MCF 10A (cell line): ENCODE measurements at regions not wholly inside any gene's neighbourhood (a gene's known extent, or its start where the extent isn't known, plus 50 kb on each side); places are given as distances from the start of the nearest gene placed in this dataset.
A peak's percentile ranks its signal among the peaks of the same experiment; 100 is the strongest.

Experiments
- BruUV-seq: library from RNA; stranded (reverse); fragments of 400-500 nt; replicated peaks from 2 replicates; lab custom pipeline; 2021; lab: Mats Ljungman, UMichigan
- CTCF ChIA-PET: fragments of 300-600 bp; sonication (Branson Sonifier 250); formaldehyde crosslinking; extraction: SDS; loops from one replicate; lab custom pipeline; 2021; ENCODE audit warnings: antibody characterized with exemption, inconsistent platforms; lab: Yijun Ruan, JAX
- POLR2A ChIA-PET: fragments of 300-600, 350-650 bp; sonication (Branson Sonifier 250); formaldehyde crosslinking; extraction: SDS; loops from one replicate; lab custom pipeline; 2020; ENCODE audit warnings: antibody characterized with exemption, inconsistent platforms; lab: Yijun Ruan, JAX
- DNase-seq: peaks from one replicate; pipeline ENCODE4 v3.0.0-alpha.2; 2018; ENCODE audit not compliant: unreplicated experiment
- H3K27ac Mint-ChIP-seq: one replicate; pipeline ENCODE4 v1.8.0; 2022; ENCODE audit warnings: mild to moderate bottlenecking, low read depth, mixed read lengths; ENCODE audit not compliant: unreplicated experiment
- H3K27me3 Mint-ChIP-seq: one replicate; pipeline ENCODE4 v1.8.0; 2022; ENCODE audit warnings: mixed read lengths; ENCODE audit not compliant: insufficient read depth, unreplicated experiment
- H3K36me3 Mint-ChIP-seq: one replicate; pipeline ENCODE4 v1.8.0; 2022; ENCODE audit warnings: mild to moderate bottlenecking, moderate library complexity, mixed read lengths; ENCODE audit not compliant: insufficient read depth, unreplicated experiment
- H3K4me1 Mint-ChIP-seq: one replicate; pipeline ENCODE4 v1.8.0; 2022; ENCODE audit warnings: mixed read lengths; ENCODE audit not compliant: insufficient read depth, unreplicated experiment
- H3K4me3 Mint-ChIP-seq: one replicate; pipeline ENCODE4 v1.8.0; 2022; ENCODE audit warnings: mild to moderate bottlenecking, moderate library complexity, mixed read lengths; ENCODE audit not compliant: unreplicated experiment
- H3K9me3 Mint-ChIP-seq: one replicate; pipeline ENCODE4 v1.8.0; 2022; ENCODE audit warnings: mixed read lengths; ENCODE audit not compliant: unreplicated experiment
- intact Hi-C: fragments of 100-400 bp; cut with micrococcal nuclease; formaldehyde crosslinking; loops from 2 replicates; pipeline ENCODE4 v1.14.1; 2022
- TF ChIP-seq, protein P1 (sequence below): fragments of 200-600 bp; IDR thresholded peaks from one replicate; pipeline ENCODE4 v1.8.0; 2022; ENCODE audit warnings: antibody characterized with exemption, mild to moderate bottlenecking; ENCODE audit not compliant: unreplicated experiment

DNA sequence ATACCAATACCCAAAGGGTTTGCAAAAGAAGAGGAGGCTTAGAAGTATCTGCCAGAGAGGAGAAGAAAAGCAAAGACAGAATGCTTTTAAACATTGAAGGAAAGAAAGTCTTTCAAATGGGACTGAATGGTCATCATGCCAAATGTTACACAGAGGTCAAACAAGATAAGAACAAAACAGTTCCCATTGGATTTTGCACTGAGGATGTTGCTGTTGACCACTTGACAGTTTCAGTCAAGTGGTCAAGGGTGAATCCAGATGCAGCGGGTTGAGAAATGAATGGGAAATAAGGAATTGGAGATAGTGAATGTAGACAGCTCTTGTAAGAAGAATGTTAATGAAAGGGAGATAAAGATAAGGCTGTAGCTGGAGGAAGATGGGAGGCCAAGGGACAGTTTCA, 64.8 kb upstream of the FGG start:
- ChIA-PET POLR2A (interaction anchor here (0.6 kb wide), 1 partner anchor 101 kb away, joined by 4 read pairs; no protein-coding TSS in a partner anchor), CTCF (no interaction called here)
- TF ChIP-seq, protein P1, sequence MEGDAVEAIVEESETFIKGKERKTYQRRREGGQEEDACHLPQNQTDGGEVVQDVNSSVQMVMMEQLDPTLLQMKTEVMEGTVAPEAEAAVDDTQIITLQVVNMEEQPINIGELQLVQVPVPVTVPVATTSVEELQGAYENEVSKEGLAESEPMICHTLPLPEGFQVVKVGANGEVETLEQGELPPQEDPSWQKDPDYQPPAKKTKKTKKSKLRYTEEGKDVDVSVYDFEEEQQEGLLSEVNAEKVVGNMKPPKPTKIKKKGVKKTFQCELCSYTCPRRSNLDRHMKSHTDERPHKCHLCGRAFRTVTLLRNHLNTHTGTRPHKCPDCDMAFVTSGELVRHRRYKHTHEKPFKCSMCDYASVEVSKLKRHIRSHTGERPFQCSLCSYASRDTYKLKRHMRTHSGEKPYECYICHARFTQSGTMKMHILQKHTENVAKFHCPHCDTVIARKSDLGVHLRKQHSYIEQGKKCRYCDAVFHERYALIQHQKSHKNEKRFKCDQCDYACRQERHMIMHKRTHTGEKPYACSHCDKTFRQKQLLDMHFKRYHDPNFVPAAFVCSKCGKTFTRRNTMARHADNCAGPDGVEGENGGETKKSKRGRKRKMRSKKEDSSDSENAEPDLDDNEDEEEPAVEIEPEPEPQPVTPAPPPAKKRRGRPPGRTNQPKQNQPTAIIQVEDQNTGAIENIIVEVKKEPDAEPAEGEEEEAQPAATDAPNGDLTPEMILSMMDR = no peak
- peaks cover 8% of the 10 kb centered on the region for H3K9me3 Mint-ChIP-seq
- no peak overlapping the region for H3K4me3 Mint-ChIP-seq
- H3K4me1 Mint-ChIP-seq = no peaks in the 10 kb centered on the region
- no peaks in the 10 kb centered on the region for H3K27me3 Mint-ChIP-seq
- H3K27ac Mint-ChIP-seq = no peak overlapping the region
- no peaks in the 10 kb centered on the region for H3K36me3 Mint-ChIP-seq
- no peak for DNase-seq
- intact Hi-C loops = no loop called here
- BruUV-seq = no TSS peak

DNA sequence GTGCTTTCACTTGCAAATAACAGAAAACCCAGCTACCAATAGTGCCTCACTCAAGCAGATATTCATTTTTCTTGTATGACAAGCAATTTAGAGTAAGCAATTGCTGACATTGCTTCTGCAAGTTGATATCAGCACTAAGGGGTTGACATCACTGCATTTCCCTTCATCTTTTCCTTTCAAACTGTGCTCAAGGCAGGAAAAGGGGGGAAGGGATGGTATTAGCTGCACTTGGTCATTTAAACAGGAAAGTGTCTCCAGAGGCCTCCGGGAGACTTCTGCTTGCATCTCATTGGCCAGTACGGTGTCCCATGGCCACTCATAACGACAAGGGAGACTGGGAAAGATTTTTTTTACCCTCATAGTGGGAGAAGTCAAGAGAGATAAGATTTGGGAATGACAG, 65.5 kb upstream of the FGG start:
- H3K4me1 Mint-ChIP-seq = no peaks in the 10 kb centered on the region
- TF ChIP-seq, protein P1 = no peak
- ChIA-PET CTCF (interaction anchor here (0.6 kb wide), 1 partner anchor 9 kb away, joined by 3 read pairs; no protein-coding TSS in a partner anchor), POLR2A (no interaction called here)
- H3K36me3 Mint-ChIP-seq = no peaks in the 10 kb centered on the region
- H3K9me3 Mint-ChIP-seq = peaks cover 10% of the 10 kb centered on the region
- no peak for DNase-seq
- no peak overlapping the region for H3K27ac Mint-ChIP-seq
- intact Hi-C loops = no loop called here
- no peak overlapping the region for H3K4me3 Mint-ChIP-seq
- no TSS peak for BruUV-seq
- no peaks in the 10 kb centered on the region for H3K27me3 Mint-ChIP-seq

DNA sequence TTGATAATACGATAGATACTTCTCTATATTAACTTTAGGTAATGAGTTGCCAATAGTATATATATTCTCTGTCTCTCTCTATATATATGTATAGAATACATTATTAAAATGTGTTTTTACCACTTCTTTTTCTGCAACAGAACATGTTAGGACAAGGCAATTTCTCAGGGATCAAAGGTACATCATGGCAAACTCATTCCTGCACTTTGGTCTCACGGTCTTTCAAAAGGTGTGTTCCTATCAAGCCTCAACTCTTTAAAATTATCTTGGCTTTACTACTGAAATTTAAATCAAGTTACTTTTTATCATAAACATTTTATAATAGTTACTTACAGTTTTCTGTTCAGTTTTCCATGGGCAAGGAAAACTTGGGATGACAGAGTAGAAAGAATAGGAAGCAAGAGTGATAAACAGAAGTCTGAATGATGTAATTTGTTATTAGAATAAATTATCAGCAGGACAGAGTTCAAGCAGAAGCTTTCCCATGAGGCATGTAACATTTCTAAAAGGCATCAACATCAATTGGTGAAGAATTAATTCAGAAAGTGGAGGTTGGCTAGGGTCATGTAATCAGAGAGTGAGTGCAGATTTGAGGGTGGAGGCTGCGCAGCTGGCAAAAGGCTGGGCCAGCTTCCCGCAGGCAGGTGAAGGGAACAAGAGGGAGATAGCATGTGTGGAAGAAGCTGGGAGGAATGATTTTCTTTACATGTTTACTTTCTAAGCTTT, 59.7 kb upstream of the LRAT start:
- no peak for DNase-seq
- ChIA-PET POLR2A (interaction anchor here (1.5 kb wide), 1 partner anchor 62 kb away, joined by 6 read pairs; no protein-coding TSS in a partner anchor), CTCF (interaction anchor here (0.6 to 1.6 kb wide), 5 partner anchors 11 to 920 kb away, joined by 3 to 16 read pairs (median 3); no protein-coding TSS in a partner anchor)
- intact Hi-C loops = no loop called here
- Mint-ChIP-seq H3K9me3 (peaks cover 10% of the 10 kb centered on the region), H3K27me3 (no peaks in the 10 kb centered on the region), H3K27ac (no peak overlapping the region), H3K4me1 (no peaks in the 10 kb centered on the region), H3K36me3 (no peaks in the 10 kb centered on the region), H3K4me3 (no peak overlapping the region)
- TF ChIP-seq, protein P1 = no peak
- BruUV-seq = no TSS peak

- CTCF ChIA-PET = interaction anchor here (0.6 to 5.4 kb wide), 39 partner anchors 9 to 318 kb away, joined by 3 to 117 read pairs (median 5); partner anchors contain the start of genes LRAT, PLRG1 and RBM46
- intact Hi-C loops = loop anchor here (1.0 kb wide), 1 partner anchor 92 kb away; no protein-coding TSS in a partner anchor
- POLR2A ChIA-PET = interaction anchor here (1.0 to 2.4 kb wide), 5 partner anchors 11 to 92 kb away, joined by 3 to 13 read pairs (median 5); partner anchors contain the start of gene LRAT
- Mint-ChIP-seq H3K27me3 (no peaks in the 10 kb centered on the region), H3K36me3 (no peaks in the 10 kb centered on the region), H3K4me3 (no peak overlapping the region), H3K27ac (no peak overlapping the region), H3K4me1 (peaks cover 5% of the 10 kb centered on the region), H3K9me3 (peaks cover 7% of the 10 kb centered on the region)
- no TSS peak for BruUV-seq
- DNase-seq = peak; percentile 6
- TF ChIP-seq, protein P1 = peak; percentile 38
Observed at GRCh38 chr4:154686838-154687237, 57.0 kb upstream of the LRAT start.
